GM21381 (cell line): ENCODE measurements at regions not wholly inside any gene's neighbourhood (a gene's known extent, or its start where the extent isn't known, plus 50 kb on each side); places are given as distances from the start of the nearest gene placed in this dataset.
"Not testable (repeated sequence)": the region's sequence is repeated elsewhere in the genome, so short reads cannot be mapped to it uniquely, and the experiment has no call there.

ENCODE experiments used
- ATAC-seq: cut with Tn5 transposase; IDR thresholded peaks from one replicate; pipeline ENCODE4 v1.9.1; 2021; ENCODE audit warnings: mild to moderate bottlenecking, moderate library complexity; ENCODE audit not compliant: unreplicated experiment

DNA sequence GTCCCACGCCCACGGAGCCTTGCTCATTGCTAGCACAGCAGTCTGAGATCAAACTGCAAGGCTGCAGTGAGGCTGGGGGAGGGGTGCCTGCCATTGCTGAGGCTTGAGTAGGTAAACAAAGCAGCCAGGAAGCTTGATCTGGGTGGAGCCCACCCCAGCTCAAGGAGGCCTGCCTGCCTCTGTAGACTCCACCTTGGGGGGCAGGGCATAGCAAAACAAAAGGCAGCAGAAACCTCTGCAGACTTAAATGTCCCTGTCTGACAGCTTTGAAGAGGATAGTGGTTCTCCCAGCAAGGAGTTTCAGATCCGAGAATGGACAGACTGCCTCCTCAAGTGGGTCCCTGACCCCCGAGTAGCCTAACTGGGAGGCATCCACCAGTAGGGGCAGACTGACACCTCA lies 239.7 kb downstream of the DAD1 start:
- ATAC-seq, result not testable (repeated sequence)

DNA sequence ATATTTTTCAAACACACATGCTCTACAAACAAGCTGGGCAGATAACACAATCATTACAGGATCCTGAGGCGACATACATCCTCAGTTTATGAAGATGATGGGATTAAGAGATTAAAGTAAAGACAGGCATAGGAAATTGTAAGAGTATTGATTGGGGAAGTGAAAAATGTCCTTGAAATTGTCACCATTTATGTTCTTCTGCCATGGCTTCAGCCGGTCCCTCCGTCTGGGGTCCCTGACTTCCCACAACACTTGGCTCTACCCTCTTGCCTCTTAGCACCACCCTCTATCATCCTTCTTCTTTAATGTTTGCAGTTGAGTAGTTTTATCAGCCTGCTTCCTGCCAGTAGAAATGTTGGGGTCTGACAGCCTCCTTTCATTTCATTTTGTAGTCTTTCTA lies 244.4 kb downstream of the DAD1 start:
- ATAC-seq, result no peak

DNA sequence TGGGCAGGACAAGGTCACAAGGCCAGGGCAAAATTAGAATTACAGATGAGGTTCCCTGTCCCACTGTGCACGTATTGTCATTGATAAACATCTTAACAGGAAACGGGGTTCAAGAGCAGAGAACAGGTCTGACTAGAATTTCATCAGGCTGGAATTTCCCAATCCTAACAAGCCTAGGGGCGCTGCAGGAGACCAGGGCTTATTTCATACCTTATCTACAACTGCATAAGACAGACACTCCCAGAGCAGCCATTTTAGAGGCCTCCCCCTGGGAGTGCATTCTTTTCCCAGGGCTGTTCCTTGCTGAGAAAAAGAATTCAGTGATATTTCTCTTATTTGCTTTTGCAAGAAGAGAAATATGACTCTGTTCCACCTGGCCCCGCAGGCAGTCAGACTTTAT lies 244.8 kb downstream of the DAD1 start:
- not testable (repeated sequence) for ATAC-seq

DNA sequence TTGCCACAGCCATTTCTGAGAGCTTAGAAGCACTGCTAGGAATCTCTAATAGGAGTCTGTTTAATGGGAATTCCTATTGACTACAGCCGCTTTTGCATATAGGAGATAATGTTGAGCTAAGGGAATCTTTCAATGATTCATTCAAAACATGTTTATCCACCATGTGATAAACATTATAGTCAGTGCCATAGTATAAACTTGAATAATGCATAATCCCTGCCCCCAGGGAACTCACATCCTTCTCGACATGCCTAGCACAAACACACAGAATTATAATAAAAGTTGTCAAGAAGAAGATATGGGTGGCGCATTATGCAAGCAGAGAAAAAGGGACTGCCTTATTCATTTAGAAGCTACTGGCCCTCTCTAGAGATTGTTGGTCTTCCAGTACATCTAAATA lies 248.0 kb downstream of the DAD1 start:
- ATAC-seq, result no peak

DNA sequence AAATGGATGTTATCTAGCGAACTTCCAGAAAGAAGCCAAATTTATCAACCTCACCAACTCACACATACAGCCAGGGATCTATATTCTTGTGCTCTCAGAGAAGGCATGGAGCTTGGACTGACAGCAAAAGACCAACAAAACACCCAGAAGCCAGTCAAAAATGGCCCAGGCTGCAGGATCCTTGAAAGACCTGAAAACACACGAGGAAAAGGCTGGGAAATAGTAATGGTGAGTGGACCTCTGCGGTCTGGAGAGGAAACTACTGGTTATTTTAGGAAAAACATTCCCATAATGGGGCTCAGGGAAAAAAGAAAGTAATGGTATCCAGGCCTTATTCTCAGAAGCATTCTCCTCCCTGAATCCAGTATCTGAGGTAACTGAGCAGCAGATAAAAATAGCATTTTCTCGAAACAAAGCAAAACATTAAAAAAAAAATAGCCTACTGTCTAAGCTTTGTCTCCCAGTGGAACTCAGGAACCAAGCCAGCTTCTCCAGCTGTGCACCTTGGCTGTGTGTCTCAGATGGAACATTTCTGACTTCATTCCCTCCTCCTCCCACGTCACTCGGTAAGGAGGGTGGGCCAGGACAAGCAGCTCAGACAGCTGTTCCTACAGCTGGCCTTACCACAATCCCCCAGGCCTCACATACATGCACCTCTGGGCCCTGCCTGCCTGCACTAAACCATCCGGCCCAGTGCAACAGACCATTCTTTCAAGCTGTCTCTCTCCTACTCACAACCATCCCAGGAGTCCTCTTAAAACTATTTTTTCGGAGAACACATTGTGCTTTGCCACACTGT lies 249.9 kb downstream of the DAD1 start:
- ATAC-seq, result no peak

DNA sequence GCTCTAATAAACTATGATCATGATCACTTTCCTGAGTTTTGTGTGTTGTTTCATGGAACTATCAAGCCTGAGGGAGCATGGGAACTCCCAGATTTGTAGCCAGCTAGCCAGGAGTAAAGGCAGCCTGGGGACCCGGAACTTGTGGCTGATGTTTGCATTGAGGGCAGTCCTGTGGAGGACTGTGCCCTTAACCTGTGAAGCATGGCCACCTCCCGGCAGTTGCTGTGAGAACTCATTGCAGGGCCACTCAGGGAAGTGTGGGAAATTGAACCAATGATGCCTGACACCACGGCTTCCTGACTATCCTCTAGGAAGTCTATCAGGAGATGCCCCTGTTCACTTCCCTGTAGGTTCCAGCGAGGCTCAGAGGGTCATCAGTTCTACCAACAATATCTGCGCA lies 250.6 kb downstream of the DAD1 start:
- ATAC-seq, result no peak

DNA sequence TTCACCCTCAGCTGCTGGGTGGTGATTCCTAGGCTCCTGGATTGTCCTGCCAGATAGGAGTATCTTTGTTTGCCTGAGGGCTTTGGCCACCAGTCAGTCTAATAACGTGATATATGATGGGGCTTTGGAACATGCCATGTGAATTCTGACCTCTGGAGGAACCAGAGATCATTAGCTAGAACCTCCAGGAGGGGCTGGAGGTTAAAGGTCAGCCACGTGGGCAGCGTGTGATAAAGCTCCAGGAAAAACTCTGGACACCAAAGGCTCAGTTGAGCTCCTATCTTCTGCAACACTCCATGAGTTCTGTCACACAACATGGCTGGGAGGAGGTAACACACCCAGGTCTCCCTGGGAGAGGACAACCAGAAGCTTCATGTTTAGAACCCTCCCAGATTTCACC lies 251.1 kb downstream of the DAD1 start:
- no peak for ATAC-seq

DNA sequence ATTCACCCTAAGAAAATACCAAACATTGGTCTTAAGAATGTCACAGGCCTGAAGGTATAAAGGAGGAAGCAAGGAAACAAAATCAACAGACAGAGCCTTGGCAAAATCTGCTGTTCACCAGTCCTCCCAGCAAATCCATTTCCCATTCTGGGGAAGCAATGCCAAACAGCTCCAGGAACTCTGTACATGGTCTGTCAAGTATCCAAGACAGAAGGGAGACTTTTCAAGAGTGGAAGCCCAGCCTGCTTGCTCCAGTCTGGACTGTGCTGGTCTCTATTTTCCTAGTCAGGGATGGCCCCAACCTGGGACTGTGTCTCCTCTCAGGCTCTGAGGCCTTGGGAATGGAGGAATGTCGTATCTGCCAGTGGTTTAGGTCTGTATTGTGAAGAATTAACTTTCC lies 251.5 kb downstream of the DAD1 start:
- no peak for ATAC-seq

DNA sequence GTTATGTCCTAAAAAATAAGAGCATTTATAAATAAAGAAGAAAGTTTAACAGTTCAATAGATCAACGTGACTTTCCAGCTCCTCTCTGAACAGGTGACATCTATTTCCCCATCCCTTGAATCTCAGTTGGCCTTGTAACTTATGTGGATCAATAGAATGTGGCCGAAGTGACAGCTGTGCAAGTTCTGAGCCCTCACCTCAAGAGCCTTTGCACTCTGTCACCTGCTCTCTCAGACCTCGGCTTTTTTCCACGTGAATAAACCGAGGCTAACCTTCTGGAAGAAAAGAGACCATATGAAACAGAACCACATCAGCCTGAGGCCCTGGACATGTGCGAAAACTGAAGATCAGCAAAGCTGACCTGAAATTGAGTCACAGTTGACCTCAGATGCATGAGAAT lies 253.0 kb downstream of the DAD1 start:
- no peak for ATAC-seq

DNA sequence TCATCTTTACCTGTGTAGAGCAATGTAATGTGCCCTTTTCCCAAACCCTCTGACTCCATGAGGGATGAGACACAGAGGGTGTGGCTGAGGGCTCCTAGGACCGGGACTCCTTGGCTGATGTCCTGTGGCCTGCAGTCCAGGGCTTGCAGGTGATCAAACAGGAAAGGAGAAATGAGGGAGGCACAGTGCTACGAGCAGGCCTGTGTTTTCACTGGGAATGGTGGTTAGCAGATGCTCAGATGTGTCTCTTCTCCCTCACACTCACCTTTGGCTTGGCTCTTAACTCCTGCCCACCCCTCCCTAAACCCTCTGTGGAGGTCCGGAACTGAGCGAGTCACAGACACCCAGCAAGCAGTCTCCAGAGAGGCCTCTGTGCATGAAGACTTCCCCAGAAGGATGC lies 254.4 kb downstream of the DAD1 start:
- no peak for ATAC-seq

DNA sequence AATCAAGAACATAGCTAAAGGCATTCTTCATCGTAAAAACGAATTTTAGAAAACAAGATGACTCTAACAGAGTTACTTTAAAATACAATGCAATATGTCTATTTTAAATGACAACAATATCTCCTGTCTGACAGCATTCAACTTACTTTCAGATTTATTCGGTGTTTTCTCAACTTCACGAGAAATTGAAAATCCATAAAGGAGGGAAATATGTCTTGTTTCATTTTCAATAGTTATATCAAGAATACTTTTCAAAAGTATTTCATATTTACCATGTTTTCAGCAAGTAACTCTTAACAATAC lies 254.8 kb downstream of the DAD1 start:
- no peak for ATAC-seq

DNA sequence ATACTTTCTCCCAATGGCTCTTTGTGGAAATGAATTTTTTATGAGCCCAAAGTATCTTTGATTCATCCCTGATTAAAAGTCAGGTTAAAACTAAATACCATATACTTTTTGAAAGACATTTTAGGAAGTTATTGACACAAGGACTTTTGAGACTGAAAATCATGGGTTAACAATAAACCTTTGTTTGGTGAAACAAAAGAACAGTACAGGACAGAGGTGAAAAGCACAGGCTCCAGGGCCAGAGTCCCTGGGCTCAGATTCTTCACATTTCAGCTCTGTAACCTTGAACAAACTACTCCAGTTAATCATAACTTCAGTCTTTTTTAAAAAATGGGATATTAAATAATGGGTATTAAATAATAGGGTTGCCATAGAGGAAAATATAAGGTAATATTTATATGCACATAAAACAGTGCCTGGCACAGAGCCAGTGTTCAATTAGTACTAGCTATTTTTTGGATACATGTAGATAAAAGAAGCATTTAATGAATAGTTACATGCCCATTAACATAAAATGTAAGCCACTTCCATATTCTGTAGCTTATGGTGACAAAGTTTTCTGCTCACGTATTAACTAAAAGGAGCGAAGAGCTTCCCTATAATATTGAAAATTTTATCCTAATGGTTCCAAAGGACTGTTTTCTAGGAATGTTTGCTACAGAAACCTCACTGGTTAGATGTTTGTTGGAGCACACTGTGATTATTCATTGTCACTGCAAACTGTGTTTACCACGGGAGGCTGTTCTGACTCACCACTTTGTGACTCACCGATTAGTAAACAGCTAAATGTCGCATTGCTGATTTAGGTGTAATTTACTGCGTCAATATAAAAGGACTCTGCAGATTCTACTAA lies 255.4 kb downstream of the DAD1 start:
- no peak for ATAC-seq

DNA sequence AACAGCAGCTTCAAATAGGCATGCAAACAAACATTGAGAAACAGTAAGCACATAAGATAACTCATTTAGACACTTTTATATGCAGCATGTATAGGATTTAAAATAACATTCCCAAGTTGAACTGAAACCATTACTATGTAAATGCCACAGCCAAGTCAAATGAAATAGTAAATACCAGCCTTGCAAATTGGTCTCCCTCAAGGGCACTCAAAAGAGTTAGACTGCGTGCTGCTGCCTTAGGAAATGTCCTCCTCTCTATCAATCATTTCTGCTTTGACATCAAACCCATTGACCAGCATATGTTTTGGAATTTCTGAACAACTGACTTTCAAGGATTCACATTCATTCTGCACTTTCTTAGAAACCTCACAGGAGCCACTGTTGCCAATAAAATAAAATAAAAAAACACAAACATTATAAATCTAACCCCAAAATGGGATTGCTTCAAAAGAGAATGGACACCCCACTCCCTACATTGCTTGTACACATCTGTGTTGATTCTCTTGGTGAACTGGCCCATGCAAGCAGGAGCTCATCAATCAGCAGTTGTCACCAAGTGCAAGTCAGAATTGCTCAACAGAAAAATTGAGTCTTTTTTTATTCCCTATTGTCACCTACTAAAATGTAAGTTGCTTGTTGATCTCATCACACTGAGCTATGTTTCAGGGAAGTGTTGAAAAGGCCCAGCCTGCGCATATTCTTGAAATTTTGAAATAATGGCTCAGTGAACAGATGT lies 256.2 kb downstream of the DAD1 start:
- no peak for ATAC-seq

DNA sequence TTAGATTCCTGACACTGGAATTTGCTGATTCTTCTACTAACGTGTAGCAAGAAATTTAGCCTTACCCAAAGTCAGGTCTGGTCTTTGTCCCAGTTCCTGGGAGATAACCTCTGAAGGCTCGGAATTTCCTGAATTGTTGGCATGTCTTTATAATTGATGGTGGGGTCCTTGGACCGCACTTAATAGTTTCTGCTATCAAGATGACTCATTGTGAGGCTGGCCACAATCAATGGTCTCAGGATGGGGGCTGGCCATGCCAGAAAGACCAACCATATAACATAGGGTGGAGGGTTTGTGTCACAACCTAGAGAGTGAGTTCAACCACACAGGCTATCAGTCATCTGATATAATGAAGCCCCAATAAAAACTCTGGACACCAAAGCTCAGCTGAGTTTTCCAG lies 259.7 kb downstream of the DAD1 start:
- ATAC-seq, result no peak

DNA sequence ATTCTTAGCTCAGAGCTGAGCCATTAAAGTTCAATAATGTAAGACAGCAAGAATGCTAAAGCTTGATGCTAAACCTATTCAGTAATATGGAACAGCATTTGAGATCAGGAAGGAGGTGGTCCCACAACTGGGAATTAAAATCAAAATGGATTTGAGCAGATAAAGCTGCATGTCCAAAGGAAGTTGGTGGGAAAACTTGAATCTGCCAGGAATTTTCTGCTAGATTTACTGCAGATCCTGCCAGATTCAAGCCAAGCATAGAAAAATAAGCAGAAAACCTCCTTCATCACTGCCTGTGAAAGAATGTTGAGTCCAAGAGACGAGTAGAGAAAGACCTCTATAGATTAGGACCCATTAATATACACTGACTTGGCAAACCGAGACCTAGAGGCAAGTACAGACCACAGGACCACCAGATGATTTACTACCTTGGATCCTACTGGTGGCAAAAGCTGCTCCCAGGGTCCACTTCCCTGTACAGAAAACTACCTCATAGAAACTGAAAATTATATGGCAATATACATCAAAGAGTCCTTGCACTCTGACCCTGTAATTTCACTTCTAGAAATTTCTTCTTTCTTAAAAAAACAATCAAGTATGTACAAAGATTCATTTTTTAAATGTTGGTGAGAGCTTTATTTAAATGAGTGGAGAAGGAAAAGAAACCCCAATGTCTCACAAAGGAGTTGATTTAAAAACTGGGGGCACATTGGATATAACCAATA lies 263.2 kb downstream of the DAD1 start:
- ATAC-seq, result no peak

DNA sequence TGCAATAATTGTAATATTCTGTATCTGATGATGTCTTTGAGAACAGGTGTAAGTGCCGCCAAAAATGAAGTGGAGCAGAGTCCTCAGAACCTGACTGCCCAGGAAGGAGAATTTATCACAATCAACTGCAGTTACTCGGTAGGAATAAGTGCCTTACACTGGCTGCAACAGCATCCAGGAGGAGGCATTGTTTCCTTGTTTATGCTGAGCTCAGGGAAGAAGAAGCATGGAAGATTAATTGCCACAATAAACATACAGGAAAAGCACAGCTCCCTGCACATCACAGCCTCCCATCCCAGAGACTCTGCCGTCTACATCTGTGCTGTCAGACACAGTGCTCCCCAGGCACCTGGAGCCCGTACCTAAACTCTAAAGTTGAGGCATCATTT lies 268.7 kb downstream of the DAD1 start:
- ATAC-seq, result no peak

DNA sequence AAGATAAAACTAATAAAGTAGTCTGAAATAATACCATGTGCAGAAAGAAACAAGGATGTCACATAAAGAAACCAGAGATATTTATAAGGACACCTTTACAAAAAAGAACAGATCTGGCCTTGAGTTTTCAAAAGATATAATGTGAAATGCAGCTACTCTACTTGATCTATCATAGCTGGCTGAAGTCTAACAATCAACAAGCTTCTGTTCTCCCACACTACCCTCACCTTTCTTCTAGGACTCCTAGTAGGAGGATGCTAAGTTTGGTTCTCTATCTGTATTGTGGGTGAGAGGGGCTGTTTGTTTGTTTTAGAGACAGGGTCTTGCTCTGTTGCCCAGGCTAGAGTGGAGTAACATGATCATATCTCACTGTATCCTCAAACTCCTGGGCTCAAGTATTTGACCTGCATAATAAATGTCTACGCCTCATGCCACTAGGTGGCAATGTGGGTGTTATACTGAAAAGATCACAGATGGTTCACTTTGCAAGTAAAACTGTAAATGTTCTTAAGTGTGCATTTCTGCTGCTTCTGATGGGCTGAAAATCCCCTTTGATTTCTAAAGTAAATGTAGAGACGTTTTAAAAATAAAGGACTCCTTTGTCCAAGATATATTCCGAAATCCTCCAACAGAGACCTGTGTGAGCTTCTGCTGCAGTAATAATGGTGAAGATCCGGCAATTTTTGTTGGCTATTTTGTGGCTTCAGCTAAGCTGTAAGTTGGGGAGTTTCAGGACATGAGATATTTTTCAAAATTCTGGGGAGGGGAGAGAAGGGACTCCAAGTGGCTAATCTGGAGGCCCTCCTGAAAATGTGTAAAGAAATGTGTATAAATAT lies 269.3 kb downstream of the DAD1 start:
- no peak for ATAC-seq

DNA sequence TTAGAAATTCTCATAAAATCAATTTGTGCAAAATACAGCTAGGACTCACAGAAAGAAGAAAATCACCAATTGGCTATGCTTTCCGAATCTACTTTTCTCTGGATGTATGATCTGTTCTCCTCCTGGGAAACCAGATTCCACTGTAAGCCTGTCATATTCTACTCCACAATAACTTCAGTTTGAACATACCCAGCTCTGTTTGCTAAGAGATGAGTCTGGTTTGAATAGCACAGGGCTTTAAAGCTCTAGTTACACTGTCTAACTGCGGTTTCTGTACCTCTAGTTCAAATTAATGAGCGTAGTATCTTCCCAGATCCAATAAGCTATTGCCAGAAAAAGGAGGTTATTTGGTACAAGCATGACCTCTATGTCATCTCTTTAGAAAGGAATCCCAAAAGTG lies 270.1 kb downstream of the DAD1 start:
- no peak for ATAC-seq

DNA sequence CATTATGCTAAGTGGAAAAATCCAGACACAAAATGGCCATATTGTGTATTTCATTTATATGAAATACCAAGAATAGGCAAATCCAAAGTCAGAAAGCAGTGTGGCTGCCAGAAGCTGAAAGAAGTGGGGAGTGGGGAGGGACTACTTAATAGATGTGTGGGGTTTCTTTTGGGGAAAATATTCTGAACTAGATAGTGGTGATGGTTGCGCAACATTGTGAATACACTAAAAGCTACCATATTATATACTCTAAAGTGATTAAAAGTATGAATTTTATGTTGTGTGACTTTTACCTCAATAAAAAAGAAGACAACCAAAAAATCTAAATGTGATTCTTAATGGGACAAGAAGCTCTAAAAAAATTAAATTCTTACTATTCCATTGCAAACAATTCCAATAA lies 272.6 kb downstream of the DAD1 start:
- ATAC-seq, result no peak

DNA sequence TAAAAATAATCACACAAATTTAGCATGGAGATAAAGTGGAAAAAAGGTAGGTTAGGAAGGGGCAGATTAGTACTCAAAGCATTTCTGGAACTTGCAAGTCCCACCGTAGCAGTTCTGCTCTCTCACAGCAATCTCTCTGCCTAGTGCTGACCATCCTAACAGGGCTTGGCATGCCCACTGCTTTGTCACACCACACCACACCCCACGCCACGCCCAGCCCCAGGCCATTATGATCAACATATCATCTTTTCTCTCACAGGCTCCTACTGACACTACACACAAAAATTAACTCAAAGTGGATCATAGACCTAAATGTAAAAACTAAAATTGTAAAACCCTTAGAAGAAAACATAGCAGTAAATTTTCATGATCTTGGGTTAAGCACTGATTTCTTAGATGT lies 273.7 kb downstream of the DAD1 start:
- no peak for ATAC-seq
